T-cell (primary cell): ENCODE measurements at regions not wholly inside any gene's neighbourhood (a gene's known extent, or its start where the extent isn't known, plus 50 kb on each side); places are given as distances from the start of the nearest gene placed in this dataset.

Experiments
- ATAC-seq, 4 experiments: fragments of 200-7000 bp in 3 of 4; fragments of 150-1000 bp in 1 of 4; cut with Tn5 transposase; replicated peaks in 1 of 4; 1 replicate in 3 of 4; 2 replicates in 1 of 4; pipeline ENCODE4 v1.10.0; 2021; ENCODE audit warnings: moderate library complexity in 3 of 4, mild to moderate bottlenecking in 2 of 4, moderate number of reproducible peaks in 1 of 4
- CTCF ChIA-PET, 2 donors: fragments of 300-600 bp; sonication (Branson Sonifier 250); formaldehyde crosslinking; loops; one replicate each; lab custom pipeline; 2022; ENCODE audit warnings: antibody characterized with exemption in 2 of 2; lab: Charles Lee
- POLR2A ChIA-PET, 2 donors: fragments of 300-600 bp; sonication (Branson Sonifier 250); formaldehyde crosslinking; loops; one replicate each; lab custom pipeline; 2022; ENCODE audit warnings: antibody characterized with exemption in 2 of 2; lab: Charles Lee
- DNase-seq, 35 experiments: peaks; one replicate each; pipeline versions ENCODE4 v3.0.0 to v3.0.0-alpha.2; 2013 to 2023
- H3K27ac ChIP-seq: one replicate; pipeline ENCODE4 v1.5.1; 2013; ENCODE audit warnings: low read length
- H3K27me3 ChIP-seq, 2 experiments: replicated peaks in 1 of 2; 1 replicate in 1 of 2; 2 replicates in 1 of 2; pipeline versions ENCODE4 v1.6.1 to v1.7.0; 2013; ENCODE audit warnings: low read length in 1 of 2, mixed read lengths in 1 of 2; ENCODE audit not compliant: control insufficient read depth in 2 of 2, insufficient read depth in 2 of 2; ENCODE audit errors: extremely low read depth in 1 of 2
- H3K36me3 ChIP-seq, 2 donors: 1 replicate in 1 of 2; 2 replicates in 1 of 2; pipeline versions ENCODE4 v1.6.1 to v1.7.0; 2013; ENCODE audit warnings: low read length in 1 of 2; ENCODE audit not compliant: control insufficient read depth in 2 of 2, insufficient read depth in 1 of 2; ENCODE audit errors: extremely low read depth in 1 of 2
- H3K4me1 ChIP-seq, 2 experiments: 1 replicate in 1 of 2; 2 replicates in 1 of 2; pipeline versions ENCODE4 v1.6.1 to v1.7.0; 2013; ENCODE audit warnings: low read length in 2 of 2, mixed read lengths in 1 of 2; ENCODE audit not compliant: insufficient read depth in 2 of 2, control insufficient read depth in 1 of 2; ENCODE audit errors: extremely low read depth in 1 of 2
- H3K4me3 ChIP-seq, 2 donors: 1 replicate in 1 of 2; 2 replicates in 1 of 2; pipeline versions ENCODE4 v1.5.1 to v1.7.0; 2013; ENCODE audit warnings: mild to moderate bottlenecking in 2 of 2, low read length in 1 of 2, moderate library complexity in 1 of 2; ENCODE audit not compliant: control insufficient read depth in 1 of 2; ENCODE audit errors: extremely low read depth in 1 of 2
- H3K9me3 ChIP-seq: 2 replicates; pipeline ENCODE4 v1.7.0; 2013
- H3K27ac Mint-ChIP-seq, 2 donors: one replicate each; pipeline ENCODE4 v1.8.0; 2020 to 2021; ENCODE audit warnings: mild to moderate bottlenecking in 2 of 2, mixed read lengths in 2 of 2
- H3K27me3 Mint-ChIP-seq, 2 donors: one replicate each; pipeline ENCODE4 v1.8.0; 2021 to 2022; ENCODE audit warnings: mixed read lengths in 2 of 2
- H3K36me3 Mint-ChIP-seq: one replicate; pipeline ENCODE4 v1.8.0; 2021; ENCODE audit warnings: mixed read lengths
- H3K4me1 Mint-ChIP-seq, 3 donors: one replicate each; pipeline ENCODE4 v1.8.0; 2020 to 2022; ENCODE audit warnings: mixed read lengths in 3 of 3, mild to moderate bottlenecking in 1 of 3
- H3K4me3 Mint-ChIP-seq, 3 donors: one replicate each; pipeline ENCODE4 v1.8.0; 2020 to 2022; ENCODE audit warnings: mild to moderate bottlenecking in 3 of 3, mixed read lengths in 3 of 3, moderate library complexity in 3 of 3
- H3K9me3 Mint-ChIP-seq, 3 donors: one replicate each; pipeline ENCODE4 v1.8.0; 2020 to 2022; ENCODE audit warnings: mixed read lengths in 3 of 3
- WGBS: methylation state at CpG from one replicate; pipeline ENCODE4 v1.1.5; 2013; ENCODE audit warnings: missing lambda C conversion rate; ENCODE audit not compliant: insufficient coverage; 5-methylcytosine and 5-hydroxymethylcytosine counted together

GRCh38 chr15:95475067-95475466 lies 855.4 kb upstream of the NR2F2 start:
- ATAC-seq (no peak), DNase-seq (no peak)
- no peaks in the 10 kb centered on the region for H3K9me3 Mint-ChIP-seq
- H3K4me3 ChIP-seq, result no peak overlapping the region
- H3K27ac Mint-ChIP-seq, result no peak overlapping the region
- H3K4me3 Mint-ChIP-seq, result no peak overlapping the region
- no peaks in the 10 kb centered on the region for H3K9me3 ChIP-seq
- no peaks in the 10 kb centered on the region for H3K36me3 Mint-ChIP-seq
- WGBS, result 83% methylated on average over 1 of the region's 5 CpGs
- H3K27ac ChIP-seq, result no peak overlapping the region
- H3K36me3 ChIP-seq, result no peaks in the 10 kb centered on the region
- H3K27me3 Mint-ChIP-seq, result peaks cover 0 to 7% of the 10 kb centered on the region in 2 donors
- ChIA-PET POLR2A (interaction anchor here in 1 of 2 donors (0.6 kb wide), 1 partner anchor 52 kb away, joined by 4 read pairs; no protein-coding TSS in a partner anchor), CTCF (no interaction called here)
- H3K27me3 ChIP-seq, result peaks cover 0 to 4% of the 10 kb centered on the region in 2 experiments
- H3K4me1 Mint-ChIP-seq, result no peaks in the 10 kb centered on the region
- H3K4me1 ChIP-seq, result no peaks in the 10 kb centered on the region

- no peak overlapping the region for H3K4me3 Mint-ChIP-seq
- no peak overlapping the region for H3K4me3 ChIP-seq
These were observed 851.2 kb upstream of the NR2F2 start for GRCh38 chr15:95479308-95479707.

GRCh38 chr15:95485367-95485766 lies 845.1 kb upstream of the NR2F2 start:
- no peaks in the 10 kb centered on the region for H3K27me3 ChIP-seq
- no peak overlapping the region for H3K4me3 ChIP-seq
- H3K9me3 ChIP-seq, result peaks cover 4% of the 10 kb centered on the region
- Mint-ChIP-seq H3K4me3 (no peak overlapping the region), H3K27me3 (no peaks in the 10 kb centered on the region), H3K27ac (no peak overlapping the region), H3K36me3 (no peaks in the 10 kb centered on the region), H3K9me3 (peaks cover 11 to 27% (median 13%) of the 10 kb centered on the region in 3 donors), H3K4me1 (peaks cover 0 to 5% (median 0%) of the 10 kb centered on the region in 3 donors)
- ATAC-seq, result no peak
- POLR2A ChIA-PET, result no interaction called here
- H3K36me3 ChIP-seq, result no peaks in the 10 kb centered on the region
- H3K4me1 ChIP-seq, result no peaks in the 10 kb centered on the region
- no peak for DNase-seq
- CTCF ChIA-PET, result no interaction called here
- no peak overlapping the region for H3K27ac ChIP-seq

More at GRCh38 chr15:95479308-95479707, 851.2 kb upstream of the NR2F2 start:
- ATAC-seq (no peak), DNase-seq (no peak)
- no peak overlapping the region for H3K27ac ChIP-seq
- peaks cover 1 to 11% (median 2%) of the 10 kb centered on the region in 3 donors for H3K9me3 Mint-ChIP-seq
- peaks cover 0 to 2% of the 10 kb centered on the region in 2 experiments for H3K27me3 ChIP-seq
- H3K4me1 ChIP-seq, result no peaks in the 10 kb centered on the region
- no peak overlapping the region for H3K27ac Mint-ChIP-seq
- H3K4me1 Mint-ChIP-seq, result no peaks in the 10 kb centered on the region
- H3K27me3 Mint-ChIP-seq, result peaks cover 0 to 3% of the 10 kb centered on the region in 2 donors
- H3K36me3 Mint-ChIP-seq, result no peaks in the 10 kb centered on the region
- H3K9me3 ChIP-seq, result no peaks in the 10 kb centered on the region
- no peaks in the 10 kb centered on the region for H3K36me3 ChIP-seq
- CTCF ChIA-PET, result no interaction called here
- whole genome bisulfite sequencing, result 100% methylated on average over 1 of the region's 3 CpGs
- POLR2A ChIA-PET, result no interaction called here

GRCh38 chr15:95486224-95486623 lies 844.3 kb upstream of the NR2F2 start:
- Mint-ChIP-seq H3K36me3 (no peaks in the 10 kb centered on the region), H3K27me3 (no peaks in the 10 kb centered on the region), H3K27ac (no peak overlapping the region), H3K9me3 (peaks cover 11 to 27% (median 13%) of the 10 kb centered on the region in 3 donors), H3K4me1 (peaks cover 0 to 5% (median 0%) of the 10 kb centered on the region in 3 donors), H3K4me3 (no peak overlapping the region)
- H3K4me1 ChIP-seq, result no peaks in the 10 kb centered on the region
- ChIA-PET CTCF (no interaction called here), POLR2A (no interaction called here)
- no peak overlapping the region for H3K27ac ChIP-seq
- no peak for ATAC-seq
- H3K9me3 ChIP-seq, result peaks cover 4% of the 10 kb centered on the region
- no peak overlapping the region for H3K4me3 ChIP-seq
- no CpG with 5 or more reads among the region's 5 CpGs for WGBS
- no peaks in the 10 kb centered on the region for H3K36me3 ChIP-seq
- H3K27me3 ChIP-seq, result no peaks in the 10 kb centered on the region
- DNase-seq, result no peak

- H3K4me1 ChIP-seq, result no peaks in the 10 kb centered on the region
- H3K27ac ChIP-seq, result no peak overlapping the region
- POLR2A ChIA-PET, result no interaction called here
- H3K27me3 ChIP-seq, result no peaks in the 10 kb centered on the region
- DNase-seq (no peak), ATAC-seq (no peak)
- Mint-ChIP-seq H3K27ac (no peak overlapping the region), H3K4me3 (no peak overlapping the region), H3K36me3 (no peaks in the 10 kb centered on the region), H3K4me1 (peaks cover 0 to 5% (median 0%) of the 10 kb centered on the region in 3 donors), H3K9me3 (peaks cover 11 to 18% (median 13%) of the 10 kb centered on the region in 3 donors), H3K27me3 (peaks cover 0 to 5% of the 10 kb centered on the region in 2 donors)
- no peak overlapping the region for H3K4me3 ChIP-seq
- CTCF ChIA-PET, result no interaction called here
- no CpG with 5 or more reads among the region's 5 CpGs for WGBS
- H3K36me3 ChIP-seq, result no peaks in the 10 kb centered on the region
- H3K9me3 ChIP-seq, result peaks cover 4% of the 10 kb centered on the region
These were observed 841.4 kb upstream of the NR2F2 start for GRCh38 chr15:95489103-95489502.

GRCh38 chr15:95492388-95493070 lies 838.0 kb upstream of the NR2F2 start:
- no peak overlapping the region for H3K4me3 Mint-ChIP-seq
- H3K36me3 Mint-ChIP-seq, result no peaks in the 10 kb centered on the region
- no peak overlapping the region for H3K4me3 ChIP-seq
- peaks cover 12 to 20% of the 10 kb centered on the region in 2 donors for H3K27me3 Mint-ChIP-seq
- no peak overlapping the region for H3K27ac Mint-ChIP-seq
- H3K9me3 ChIP-seq, result no peaks in the 10 kb centered on the region
- no peak overlapping the region for H3K27ac ChIP-seq
- H3K4me1 Mint-ChIP-seq, result no peaks in the 10 kb centered on the region
- H3K27me3 ChIP-seq, result peaks cover 0 to 4% of the 10 kb centered on the region in 2 experiments
- ChIA-PET POLR2A (interaction anchor here in 1 of 2 donors (0.6 kb wide), 1 partner anchor 30 kb away, joined by 4 read pairs; no protein-coding TSS in a partner anchor), CTCF (no interaction called here)
- no peaks in the 10 kb centered on the region for H3K36me3 ChIP-seq
- no peaks in the 10 kb centered on the region for H3K4me1 ChIP-seq
- DNase-seq, result no peak
- ATAC-seq, result no peak
- H3K9me3 Mint-ChIP-seq, result no peaks in the 10 kb centered on the region
- 75% methylated on average over 2 of the region's 5 CpGs for WGBS
